22Rv1 (cell line): ENCODE measurements at regions not wholly inside any gene's neighbourhood (a gene's known extent, or its start where the extent isn't known, plus 50 kb on each side); places are given as distances from the start of the nearest gene placed in this dataset.

Experiments
- H3K27ac ChIP-seq: fragments of 450-650 bp; 2 replicates; pipeline ENCODE4 v1.5.1; 2017
- CTCF ChIP-seq: fragments of 450-650 bp; IDR thresholded peaks from 2 replicates; pipeline ENCODE4 v1.5.1; 2017; ENCODE audit warnings: mild to moderate bottlenecking
- ZFX ChIP-seq: fragments of 450-650 bp; IDR thresholded peaks from 2 replicates; pipeline ENCODE4 v1.6.1; 2017; ENCODE audit warnings: antibody characterized with exemption, borderline replicate concordance

GRCh38 chr20:22442318-22442717 is 142.1 kb downstream of the FOXA2 start:
- no peak for TF ChIP-seq ZFX
- no peak for TF ChIP-seq CTCF
- H3K27ac ChIP-seq = no peak overlapping the region

GRCh38 chr20:22438926-22439325 is 145.4 kb downstream of the FOXA2 start:
- H3K27ac ChIP-seq = no peak overlapping the region
- no peak for TF ChIP-seq ZFX
- peak; percentile 33 for TF ChIP-seq CTCF

DNA sequence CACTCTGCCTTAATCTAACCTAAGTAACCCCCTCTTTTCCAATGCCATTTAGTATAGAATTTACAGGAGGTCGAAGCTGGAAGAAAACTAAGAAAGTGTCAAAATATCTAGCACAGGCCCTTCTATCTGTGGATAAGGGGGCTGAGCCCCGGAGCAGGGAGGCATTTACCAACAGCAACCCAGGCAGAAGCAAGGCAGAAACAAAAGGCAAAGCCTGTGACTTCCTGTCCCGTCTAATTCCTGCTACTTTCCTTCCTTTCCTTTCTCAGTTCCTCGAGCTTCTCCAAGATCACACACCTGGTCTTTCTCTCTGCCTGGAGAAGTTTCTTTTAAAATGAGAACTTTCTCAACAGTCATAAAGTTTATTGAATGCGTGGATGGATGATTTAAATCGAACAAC is 146.0 kb downstream of the FOXA2 start:
- TF ChIP-seq ZFX (no peak), CTCF (no peak)
- H3K27ac ChIP-seq = no peak overlapping the region

DNA sequence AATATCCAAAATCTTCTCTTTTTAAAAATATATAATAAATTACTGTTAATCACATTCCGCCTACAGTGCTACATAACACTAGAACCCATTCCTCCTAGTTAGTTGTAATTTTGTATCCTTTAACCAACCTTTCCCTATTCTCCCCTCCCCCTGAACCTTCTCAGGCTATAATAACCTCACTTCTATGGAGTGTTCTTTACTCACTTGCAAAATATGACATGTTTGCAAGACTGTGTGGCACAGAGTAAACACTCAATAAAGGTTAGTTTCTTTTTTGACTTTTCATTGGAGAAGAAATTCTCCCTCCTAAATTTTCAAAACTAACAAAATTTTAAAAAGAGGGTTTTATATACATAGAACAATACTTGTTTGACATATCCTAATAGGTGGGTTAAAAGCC is 147.0 kb downstream of the FOXA2 start:
- H3K27ac ChIP-seq = no peak overlapping the region
- TF ChIP-seq CTCF (no peak), ZFX (no peak)

DNA sequence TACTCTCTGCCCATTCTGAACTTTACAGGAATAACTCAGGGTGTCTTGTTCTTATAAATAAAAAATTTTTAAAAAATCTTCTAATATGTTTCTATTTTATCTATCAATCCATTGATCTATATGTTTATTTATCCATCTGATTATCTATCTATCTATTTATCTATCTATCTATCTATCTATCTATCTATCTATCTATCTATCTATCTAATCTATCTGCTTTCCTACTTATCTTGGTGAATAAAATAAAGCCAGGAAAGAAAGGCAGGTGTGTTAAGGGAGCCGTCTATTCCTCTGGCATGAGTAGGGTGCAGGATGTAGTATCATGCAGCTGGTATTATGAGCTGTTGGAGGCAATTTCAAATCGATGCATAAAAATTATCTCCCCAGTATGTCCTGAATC is 153.0 kb downstream of the FOXA2 start:
- TF ChIP-seq ZFX = no peak
- no peak for TF ChIP-seq CTCF
- H3K27ac ChIP-seq = no peak overlapping the region

DNA sequence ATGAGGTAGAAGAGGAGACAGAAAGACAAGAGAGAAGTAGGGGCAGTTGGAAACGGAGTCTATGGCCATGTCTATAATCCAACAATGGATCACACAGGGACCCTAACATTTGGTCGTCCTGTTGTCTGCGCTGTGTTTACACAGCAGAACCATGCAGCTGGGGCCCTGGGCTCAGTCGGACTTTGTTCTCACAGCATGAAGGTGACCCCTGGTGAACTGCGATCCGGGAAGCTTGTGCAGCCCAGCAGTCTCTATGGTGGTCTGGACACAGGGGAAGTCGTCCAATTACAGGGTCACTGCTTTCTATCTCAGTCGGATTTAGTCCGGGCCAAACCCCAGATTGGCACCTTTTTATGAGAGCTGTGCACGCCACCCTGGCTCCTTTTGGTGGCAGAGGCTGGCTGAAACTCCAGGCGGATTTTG is 153.6 kb downstream of the FOXA2 start:
- no peak for TF ChIP-seq CTCF
- TF ChIP-seq ZFX = no peak

GRCh38 chr20:22430154-22430745 is 154.1 kb downstream of the FOXA2 start:
- TF ChIP-seq ZFX (no peak), CTCF (no peak)
- no peak overlapping the region for H3K27ac ChIP-seq

More for the DNA sequence above, 153.6 kb downstream of the FOXA2 start:
- no peak overlapping the region for H3K27ac ChIP-seq
